Right lobe of liver (tissue), 4 donors: ENCODE measurements at regions not wholly inside any gene's neighbourhood (a gene's known extent, or its start where the extent isn't known, plus 50 kb on each side); places are given as distances from the start of the nearest gene placed in this dataset.

Experiments
- POLR2A ChIP-seq: fragments of 450-650 bp; IDR thresholded peaks from one replicate; pipeline ENCODE4 v1.6.1; 2017; ENCODE audit warnings: antibody characterized with exemption, mild to moderate bottlenecking
- TF ChIP-seq, protein P1 (sequence below), 4 donors: fragments of 200-600 bp in 3 of 4; fragments of 450-650 bp in 1 of 4; IDR thresholded peaks; one replicate each; pipeline versions ENCODE4 v1.5.1 to v1.8.0; 2016 to 2022; ENCODE audit warnings: antibody characterized with exemption in 4 of 4, mild to moderate bottlenecking in 2 of 4
- donor health status: DM: no; HTN: no; CAD: no.
- donor health status: DM: no; HTN: no; CAD: no.
- donor health status: DM: no; HTN: yes; CAD: no.

DNA sequence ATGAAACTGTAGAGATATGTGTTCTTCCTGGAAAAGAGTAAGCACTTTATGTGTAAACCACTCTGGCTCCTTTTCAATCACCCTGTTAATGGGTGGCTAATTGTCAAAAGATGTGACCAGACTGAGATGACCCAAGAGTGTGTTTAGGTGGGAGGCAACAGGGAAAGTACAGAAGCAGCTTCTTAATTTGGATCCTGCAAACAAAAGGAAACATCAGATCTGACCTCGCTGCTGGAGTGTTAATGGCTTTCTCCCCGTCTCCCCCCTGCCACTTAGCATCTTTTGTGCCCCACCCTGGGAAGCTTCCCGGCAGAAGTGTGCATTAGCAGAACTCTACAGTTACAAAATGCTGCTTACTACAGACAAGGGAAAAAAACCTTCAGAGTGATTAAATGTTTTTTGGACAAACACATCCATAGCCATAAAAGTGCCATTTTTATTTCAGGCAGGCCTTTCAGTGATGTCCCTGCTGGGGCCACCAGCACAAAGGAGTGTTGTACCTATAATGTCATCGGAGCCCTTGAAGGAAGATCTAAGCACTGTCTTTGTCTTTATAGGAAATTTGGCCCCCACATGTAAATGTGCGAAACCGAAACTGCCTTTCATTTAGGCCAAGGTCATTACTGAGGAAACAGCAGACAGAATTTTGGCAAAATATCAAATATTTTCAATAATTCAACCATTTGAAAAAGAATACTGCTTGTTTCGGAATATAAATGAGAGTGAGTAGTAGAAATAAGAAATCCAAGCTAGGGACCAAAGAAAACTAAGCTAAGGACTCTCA, 311.0 kb downstream of the WDR72 start:
- TF ChIP-seq POLR2A = no peak
- TF ChIP-seq, protein P1, sequence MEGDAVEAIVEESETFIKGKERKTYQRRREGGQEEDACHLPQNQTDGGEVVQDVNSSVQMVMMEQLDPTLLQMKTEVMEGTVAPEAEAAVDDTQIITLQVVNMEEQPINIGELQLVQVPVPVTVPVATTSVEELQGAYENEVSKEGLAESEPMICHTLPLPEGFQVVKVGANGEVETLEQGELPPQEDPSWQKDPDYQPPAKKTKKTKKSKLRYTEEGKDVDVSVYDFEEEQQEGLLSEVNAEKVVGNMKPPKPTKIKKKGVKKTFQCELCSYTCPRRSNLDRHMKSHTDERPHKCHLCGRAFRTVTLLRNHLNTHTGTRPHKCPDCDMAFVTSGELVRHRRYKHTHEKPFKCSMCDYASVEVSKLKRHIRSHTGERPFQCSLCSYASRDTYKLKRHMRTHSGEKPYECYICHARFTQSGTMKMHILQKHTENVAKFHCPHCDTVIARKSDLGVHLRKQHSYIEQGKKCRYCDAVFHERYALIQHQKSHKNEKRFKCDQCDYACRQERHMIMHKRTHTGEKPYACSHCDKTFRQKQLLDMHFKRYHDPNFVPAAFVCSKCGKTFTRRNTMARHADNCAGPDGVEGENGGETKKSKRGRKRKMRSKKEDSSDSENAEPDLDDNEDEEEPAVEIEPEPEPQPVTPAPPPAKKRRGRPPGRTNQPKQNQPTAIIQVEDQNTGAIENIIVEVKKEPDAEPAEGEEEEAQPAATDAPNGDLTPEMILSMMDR (IDR thresholded peaks at IDR 0.05) = no peak
